AG04449 (cell line): ENCODE measurements at regions not wholly inside any gene's neighbourhood (a gene's known extent, or its start where the extent isn't known, plus 50 kb on each side); places are given as distances from the start of the nearest gene placed in this dataset.

Experiments used
- CTCF ChIA-PET: fragments of 350-600 bp; formaldehyde crosslinking; extraction: SDS; loops from one replicate; lab custom pipeline; 2021; ENCODE audit warnings: antibody characterized with exemption; lab: Yijun Ruan, JAX
- POLR2A ChIA-PET: fragments of 400-600, 350-600 bp; formaldehyde crosslinking; extraction: SDS; loops from one replicate; lab custom pipeline; 2020; ENCODE audit warnings: antibody characterized with exemption, inconsistent platforms; lab: Yijun Ruan, JAX
- DNase-seq: peaks from one replicate; pipeline ENCODE4 v3.0.0-alpha.2; 2010; ENCODE audit warnings: low read depth, low spot score
- H3K4me3 ChIP-seq: 2 replicates; pipeline ENCODE4 v1.5.1; 2011; ENCODE audit warnings: low read depth, mild to moderate bottlenecking, control low read depth, low read length
- CTCF ChIP-seq: IDR thresholded peaks from one replicate; pipeline ENCODE4 v1.5.1; 2011; ENCODE audit warnings: mild to moderate bottlenecking, moderate library complexity, low read length, control low read depth, inconsistent platforms; ENCODE audit not compliant: insufficient read depth; ENCODE audit errors: missing control alignments

DNA sequence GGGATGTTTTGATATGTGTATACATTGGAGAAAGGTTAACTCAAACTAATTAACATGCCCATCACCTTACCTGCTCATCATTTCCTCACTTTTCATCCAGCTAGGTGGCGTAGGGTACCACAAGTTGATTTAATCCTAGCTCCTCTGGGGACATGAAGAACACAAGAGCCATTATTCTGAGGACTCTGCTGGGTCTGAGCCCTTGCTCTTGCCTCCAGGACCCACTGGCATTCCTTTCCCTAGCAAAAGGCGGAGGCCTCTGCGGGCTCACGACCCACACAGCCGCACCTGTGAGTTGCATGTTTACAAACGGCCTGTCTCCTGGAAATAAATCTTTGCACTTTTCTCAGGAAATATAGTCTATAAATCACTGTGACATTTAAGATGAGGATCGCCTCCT lies 871.9 kb downstream of the TBC1D22A start:
- ChIA-PET POLR2A (no interaction called here), CTCF (no interaction called here)
- DNase-seq = no peak
- H3K4me3 ChIP-seq = no peak overlapping the region
- no peak for TF ChIP-seq CTCF

GRCh38 chr22:47633111-47633510 lies 870.7 kb downstream of the TBC1D22A start:
- CTCF ChIA-PET = no interaction called here
- POLR2A ChIA-PET = no interaction called here
- DNase-seq = no peak

GRCh38 chr22:47632701-47633100 lies 870.3 kb downstream of the TBC1D22A start:
- H3K4me3 ChIP-seq = no peak overlapping the region
- POLR2A ChIA-PET = no interaction called here
- CTCF ChIA-PET = no interaction called here
- no peak for TF ChIP-seq CTCF
- DNase-seq = no peak

More at GRCh38 chr22:47633111-47633510, 870.7 kb downstream of the TBC1D22A start:
- no peak overlapping the region for H3K4me3 ChIP-seq
- TF ChIP-seq CTCF = no peak

GRCh38 chr22:47631571-47632102 lies 869.2 kb downstream of the TBC1D22A start:
- no peak overlapping the region for H3K4me3 ChIP-seq
- ChIA-PET POLR2A (no interaction called here), CTCF (no interaction called here)
- no peak for TF ChIP-seq CTCF
- no peak for DNase-seq

DNA sequence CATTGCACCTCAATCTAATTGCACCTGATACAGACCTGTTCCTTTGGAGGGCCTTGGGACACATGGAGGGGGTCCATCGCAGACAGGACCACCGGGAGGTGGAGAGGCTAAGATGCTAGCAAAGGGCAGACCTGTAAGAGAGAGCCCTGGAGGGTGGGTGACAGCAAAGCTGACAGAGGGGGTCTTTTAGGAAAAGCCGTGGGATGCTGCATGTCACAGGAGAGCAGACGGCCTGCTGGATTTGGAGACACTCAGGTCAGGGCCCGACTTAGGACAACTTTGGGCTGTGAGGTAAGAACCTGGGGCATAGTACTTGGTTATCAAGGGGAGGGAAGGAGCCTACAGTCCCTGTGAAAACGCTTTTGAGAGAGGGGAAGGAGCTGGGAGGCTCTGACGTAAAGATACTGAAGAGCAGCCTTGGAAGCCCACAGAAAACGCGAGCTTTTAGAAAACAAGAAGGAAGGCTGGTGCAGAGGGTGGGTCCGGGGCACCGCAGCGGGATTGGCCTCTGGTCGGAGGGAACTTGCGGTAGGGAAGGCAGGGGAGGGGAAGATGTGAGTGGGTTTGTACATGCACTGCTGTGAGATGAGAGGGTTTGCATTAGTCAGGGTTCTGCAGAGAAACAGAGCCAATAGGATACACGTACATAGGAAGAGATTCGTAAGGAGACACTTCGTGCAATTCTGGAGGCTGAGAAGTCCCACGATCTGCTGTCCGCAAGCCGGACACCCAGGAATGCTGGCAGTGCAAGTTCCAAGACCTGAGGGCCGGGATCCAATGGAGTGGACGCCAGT lies 868.5 kb downstream of the TBC1D22A start:
- POLR2A ChIA-PET = no interaction called here
- DNase-seq = no peak
- H3K4me3 ChIP-seq = no peak overlapping the region
- CTCF ChIA-PET = no interaction called here
- no peak for TF ChIP-seq CTCF

- ChIA-PET POLR2A (no interaction called here), CTCF (no interaction called here)
- H3K4me3 ChIP-seq = no peak overlapping the region
- no peak for TF ChIP-seq CTCF
- DNase-seq = no peak
Measured at GRCh38 chr22:47629791-47630655, 867.6 kb downstream of the TBC1D22A start.
